ENCODE measurements at regions not wholly inside any gene's neighbourhood (a gene's known extent, or its start where the extent isn't known, plus 50 kb on each side); places are given as distances from the start of the nearest gene placed in this dataset.

DNA sequence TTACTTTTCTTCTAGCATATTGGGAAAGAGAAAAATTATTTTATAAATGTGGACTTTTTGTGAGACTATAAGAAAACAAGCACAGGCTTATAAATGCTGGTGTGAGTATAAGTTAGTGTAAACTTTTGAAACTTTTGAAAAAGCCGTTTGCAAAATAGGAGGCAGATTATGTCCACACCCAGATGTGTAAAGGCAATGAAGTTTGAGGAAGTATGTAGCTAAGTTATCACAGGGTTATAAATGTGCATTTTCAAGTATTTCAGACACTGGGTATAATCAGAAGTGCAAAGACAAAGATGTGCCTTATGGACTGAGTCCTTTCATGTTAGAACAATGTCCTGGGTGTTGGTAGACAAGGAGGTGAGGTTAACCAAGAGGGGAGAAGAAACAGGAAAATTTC, 85.5 kb downstream of the ANXA1 start:
- TF ChIP-seq CTCF (IDR thresholded peaks at IDR 0.05) (no peak), POLR2AphosphoS5 (IDR thresholded peaks at IDR 0.05) (no peak)

All from stomach (tissue), 4 donors.